Smooth muscle cell (in vitro differentiated cells): ENCODE measurements at regions not wholly inside any gene's neighbourhood (a gene's known extent, or its start where the extent isn't known, plus 50 kb on each side); places are given as distances from the start of the nearest gene placed in this dataset.

Experiments
- DNase-seq: peaks from one replicate; lab custom pipeline; 2025; ENCODE audit not compliant: unreplicated experiment; lab: John Stamatoyannopoulos, UW
- H2AFZ ChIP-seq: fragments of 200-600 bp; sonication (generic); 2 replicates; pipeline ENCODE4 v1.6.0; 2016; ENCODE audit warnings: antibody characterized with exemption, low read depth, mild to moderate bottlenecking
- H3F3A ChIP-seq: fragments of 200-600 bp; sonication (generic); 2 replicates; pipeline ENCODE4 v1.6.0; 2017; ENCODE audit warnings: antibody characterized with exemption, low read depth
- H3K27ac ChIP-seq: fragments of 200-600 bp; sonication (generic); 2 replicates; pipeline ENCODE4 v1.5.1; 2016; ENCODE audit warnings: low read depth, mild to moderate bottlenecking
- H3K27me3 ChIP-seq: fragments of 200-600 bp; sonication (generic); 2 replicates; pipeline ENCODE4 v1.6.1; 2016; ENCODE audit warnings: low read depth, mild to moderate bottlenecking
- H3K36me3 ChIP-seq: fragments of 200-600 bp; sonication (generic); 2 replicates; pipeline ENCODE4 v1.5.1; 2016; ENCODE audit warnings: low read depth
- H3K4me1 ChIP-seq: fragments of 200-600 bp; sonication (generic); 2 replicates; pipeline ENCODE4 v1.5.1; 2016; ENCODE audit warnings: low read depth
- H3K4me2 ChIP-seq: fragments of 200-600 bp; sonication (generic); 2 replicates; pipeline ENCODE4 v1.6.0; 2016; ENCODE audit warnings: mild to moderate bottlenecking
- H3K4me3 ChIP-seq: fragments of 200-600 bp; sonication (generic); 2 replicates; pipeline ENCODE4 v1.5.1; 2016; ENCODE audit warnings: mild to moderate bottlenecking
- H3K79me2 ChIP-seq: fragments of 200-600 bp; sonication (generic); 2 replicates; pipeline ENCODE4 v1.6.0; 2016; ENCODE audit warnings: low read depth, mild to moderate bottlenecking
- H3K9ac ChIP-seq: fragments of 200-600 bp; sonication (generic); 2 replicates; pipeline ENCODE4 v1.6.0; 2016; ENCODE audit warnings: low read depth
- H3K9me3 ChIP-seq: fragments of 200-600 bp; sonication (generic); replicated peaks from 2 replicates; pipeline ENCODE4 v1.5.1; 2016; ENCODE audit warnings: low read depth
- H4K20me1 ChIP-seq: fragments of 200-600 bp; sonication (generic); 2 replicates; pipeline ENCODE4 v1.6.0; 2016; ENCODE audit warnings: low read depth
- WGBS: methylation state at CpG from one replicate; pipeline ENCODE4 v1.1.7; 2016; ENCODE audit warnings: low lambda C conversion rate; 5-methylcytosine and 5-hydroxymethylcytosine counted together
- TF ChIP-seq, protein P1 (sequence below): fragments of 200-600 bp; sonication (generic); IDR thresholded peaks from 2 replicates; pipeline ENCODE4 v1.5.1; 2017; ENCODE audit warnings: borderline replicate concordance, mild to moderate bottlenecking, antibody characterized with exemption; ENCODE audit not compliant: insufficient read depth, poor library complexity, severe bottlenecking

- WGBS, result 93% methylated on average over 4 of the region's 4 CpGs
- Histone ChIP-seq H3K9ac (peak overlapping the region; percentile 29), H3F3A (peaks cover 12% of the 10 kb centered on the region), H3K4me2 (peak overlapping the region; percentile 31), H3K4me1 (no peaks in the 10 kb centered on the region), H3K79me2 (no peaks in the 10 kb centered on the region), H3K27ac (peak overlapping the region; percentile 83), H3K4me3 (no peak overlapping the region), H4K20me1 (no peaks in the 10 kb centered on the region), H2AFZ (no peak overlapping the region), H3K36me3 (no peaks in the 10 kb centered on the region), H3K9me3 (no peaks in the 10 kb centered on the region), H3K27me3 (no peaks in the 10 kb centered on the region)
- TF ChIP-seq, protein P1, sequence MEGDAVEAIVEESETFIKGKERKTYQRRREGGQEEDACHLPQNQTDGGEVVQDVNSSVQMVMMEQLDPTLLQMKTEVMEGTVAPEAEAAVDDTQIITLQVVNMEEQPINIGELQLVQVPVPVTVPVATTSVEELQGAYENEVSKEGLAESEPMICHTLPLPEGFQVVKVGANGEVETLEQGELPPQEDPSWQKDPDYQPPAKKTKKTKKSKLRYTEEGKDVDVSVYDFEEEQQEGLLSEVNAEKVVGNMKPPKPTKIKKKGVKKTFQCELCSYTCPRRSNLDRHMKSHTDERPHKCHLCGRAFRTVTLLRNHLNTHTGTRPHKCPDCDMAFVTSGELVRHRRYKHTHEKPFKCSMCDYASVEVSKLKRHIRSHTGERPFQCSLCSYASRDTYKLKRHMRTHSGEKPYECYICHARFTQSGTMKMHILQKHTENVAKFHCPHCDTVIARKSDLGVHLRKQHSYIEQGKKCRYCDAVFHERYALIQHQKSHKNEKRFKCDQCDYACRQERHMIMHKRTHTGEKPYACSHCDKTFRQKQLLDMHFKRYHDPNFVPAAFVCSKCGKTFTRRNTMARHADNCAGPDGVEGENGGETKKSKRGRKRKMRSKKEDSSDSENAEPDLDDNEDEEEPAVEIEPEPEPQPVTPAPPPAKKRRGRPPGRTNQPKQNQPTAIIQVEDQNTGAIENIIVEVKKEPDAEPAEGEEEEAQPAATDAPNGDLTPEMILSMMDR, result no peak
- no peak for DNase-seq
Measured at GRCh38 chr14:50039120-50039517, 77.3 kb downstream of the VCPKMT start.

- H3K27ac ChIP-seq, result peak overlapping the region; percentile 83
- no peak for DNase-seq
- peak overlapping the region; percentile 34 for H3K9ac ChIP-seq
Measured at GRCh38 chr14:50039734-50040400, 76.5 kb downstream of the VCPKMT start.

GRCh38 chr14:50040401-50040775, 76.0 kb downstream of the VCPKMT start:
- no peaks in the 10 kb centered on the region for H3K27me3 ChIP-seq
- peak overlapping the region; percentile 29 for H3K4me2 ChIP-seq
- no peaks in the 10 kb centered on the region for H3K9me3 ChIP-seq
- peak overlapping the region; percentile 51 for H2AFZ ChIP-seq
- peak overlapping the region; percentile 83 for H3K27ac ChIP-seq
- H3K9ac ChIP-seq, result peak overlapping the region; percentile 34
- no peaks in the 10 kb centered on the region for H4K20me1 ChIP-seq
- H3K4me3 ChIP-seq, result no peak overlapping the region
- DNase-seq, result no peak
- H3K36me3 ChIP-seq, result no peaks in the 10 kb centered on the region
- WGBS, result 37% methylated on average over 4 of the region's 4 CpGs
- peaks cover 12% of the 10 kb centered on the region for H3F3A ChIP-seq
- H3K4me1 ChIP-seq, result no peaks in the 10 kb centered on the region
- no peaks in the 10 kb centered on the region for H3K79me2 ChIP-seq
- TF ChIP-seq, protein P1, result no peak

More at GRCh38 chr14:50039734-50040400, 76.5 kb downstream of the VCPKMT start:
- no peaks in the 10 kb centered on the region for H3K9me3 ChIP-seq
- 81% methylated on average over 9 of the region's 9 CpGs for WGBS
- H2AFZ ChIP-seq, result no peak overlapping the region
- H3K4me2 ChIP-seq, result peak overlapping the region; percentile 31
- H3K4me3 ChIP-seq, result no peak overlapping the region
- no peaks in the 10 kb centered on the region for H3K27me3 ChIP-seq
- no peaks in the 10 kb centered on the region for H3K79me2 ChIP-seq
- no peaks in the 10 kb centered on the region for H4K20me1 ChIP-seq
- TF ChIP-seq, protein P1, result no peak
- no peaks in the 10 kb centered on the region for H3K4me1 ChIP-seq
- H3K36me3 ChIP-seq, result no peaks in the 10 kb centered on the region
- H3F3A ChIP-seq, result peaks cover 12% of the 10 kb centered on the region

DNA sequence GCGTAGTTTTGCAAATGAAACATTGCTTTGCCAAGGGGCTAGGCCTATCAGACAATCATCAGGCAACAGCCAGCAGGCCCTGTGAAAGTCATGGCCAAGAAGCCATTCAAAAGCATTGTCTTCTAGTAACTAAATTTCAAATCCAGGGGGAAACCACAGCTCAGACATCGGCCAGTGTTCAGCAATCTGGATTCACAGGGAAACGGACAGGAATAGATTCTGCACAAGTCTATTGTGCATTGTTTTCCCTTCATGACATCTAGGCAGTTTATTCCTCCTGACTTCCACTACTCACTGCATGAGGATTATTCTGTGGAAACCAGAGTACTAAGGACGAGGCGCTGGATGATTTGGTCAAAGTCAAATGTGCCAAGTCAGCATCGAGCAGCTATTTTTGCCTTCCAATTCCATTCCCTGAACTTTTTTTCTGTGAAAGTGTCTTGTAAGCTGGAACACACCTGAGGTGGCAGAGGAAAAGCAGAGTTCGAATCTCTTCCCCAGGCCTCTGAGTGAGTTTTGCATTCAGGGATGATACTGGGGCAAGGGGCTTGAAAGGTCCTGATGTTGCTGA, 75.4 kb downstream of the VCPKMT start:
- Histone ChIP-seq H3F3A (peaks cover 12% of the 10 kb centered on the region), H3K4me1 (no peaks in the 10 kb centered on the region), H3K4me2 (peak overlapping the region; percentile 25), H3K9ac (no peak overlapping the region), H3K9me3 (no peaks in the 10 kb centered on the region), H2AFZ (peak overlapping the region; percentile 51), H4K20me1 (no peaks in the 10 kb centered on the region), H3K27me3 (no peaks in the 10 kb centered on the region), H3K36me3 (no peaks in the 10 kb centered on the region), H3K27ac (peak overlapping the region; percentile 83), H3K4me3 (no peak overlapping the region), H3K79me2 (no peaks in the 10 kb centered on the region)
- no peak for DNase-seq
- TF ChIP-seq, protein P1, result no peak
- WGBS, result 73% methylated on average over 7 of the region's 7 CpGs
